Body of pancreas (tissue), 4 donors: ENCODE measurements at regions not wholly inside any gene's neighbourhood (a gene's known extent, or its start where the extent isn't known, plus 50 kb on each side); places are given as distances from the start of the nearest gene placed in this dataset.

Experiments used
- ATAC-seq: fragments of 150-250 bp; one replicate; pipeline ENCODE4 v1.9.1; 2016
- DNase-seq, 4 donors: peaks; one replicate each; pipeline ENCODE4 v3.0.0-alpha.2; 2019
- H3K27ac ChIP-seq, 4 donors: fragments of 200-600 bp; sonication (generic); 1 replicate in 3 of 4; 2 replicates in 1 of 4; pipeline versions ENCODE4 v1.5.1 to v1.6.1; 2016 to 2019; ENCODE audit warnings: mild to moderate bottlenecking in 1 of 4, mixed read lengths in 1 of 4, moderate library complexity in 1 of 4
- H3K27me3 ChIP-seq, 2 donors: fragments of 200-600 bp; sonication (generic); one replicate each; pipeline ENCODE4 v1.6.0; 2016; ENCODE audit warnings: mild to moderate bottlenecking in 1 of 2
- H3K36me3 ChIP-seq, 2 donors: fragments of 200-600 bp; sonication (generic); replicated peaks in 1 of 2; 2 replicates each; pipeline ENCODE4 v1.5.1; 2016; ENCODE audit warnings: low read depth in 2 of 2; ENCODE audit not compliant: insufficient read depth in 1 of 2
- H3K4me1 ChIP-seq: fragments of 200-600 bp; sonication (generic); one replicate; pipeline ENCODE4 v1.6.0; 2016
- H3K4me3 ChIP-seq, 2 donors: fragments of 200-600 bp; sonication (generic); 1 replicate in 1 of 2; 2 replicates in 1 of 2; pipeline ENCODE4 v1.5.1; 2016 to 2019
- H3K9me3 ChIP-seq, 3 donors: fragments of 200-600 bp; sonication (generic); 1 replicate in 2 of 3; 2 replicates in 1 of 3; pipeline ENCODE4 v1.5.1; 2016
- POLR2A ChIP-seq, 3 donors: fragments of 450-650 bp; IDR thresholded peaks; one replicate each; pipeline ENCODE4 v1.6.1; 2016; ENCODE audit warnings: antibody characterized with exemption in 3 of 3, mild to moderate bottlenecking in 2 of 3
- WGBS, 2 donors: methylation state at CpG; one replicate each; pipeline ENCODE4 v1.1.5; 2017; 5-methylcytosine and 5-hydroxymethylcytosine counted together
- intact Hi-C: fragments of 100-400 bp; cut with DNase I; formaldehyde crosslinking; loops from one replicate; pipeline ENCODE4 v1.15.1; 2023
- TF ChIP-seq, protein P1 (sequence below), 7 experiments: fragments of 450-650 bp in 4 of 7; fragments of 200-600 bp in 3 of 7; sonication (generic) in 3 of 7; IDR thresholded peaks; one replicate each; pipeline ENCODE4 v1.5.1; 2016 to 2019; ENCODE audit warnings: antibody characterized with exemption in 7 of 7

DNA sequence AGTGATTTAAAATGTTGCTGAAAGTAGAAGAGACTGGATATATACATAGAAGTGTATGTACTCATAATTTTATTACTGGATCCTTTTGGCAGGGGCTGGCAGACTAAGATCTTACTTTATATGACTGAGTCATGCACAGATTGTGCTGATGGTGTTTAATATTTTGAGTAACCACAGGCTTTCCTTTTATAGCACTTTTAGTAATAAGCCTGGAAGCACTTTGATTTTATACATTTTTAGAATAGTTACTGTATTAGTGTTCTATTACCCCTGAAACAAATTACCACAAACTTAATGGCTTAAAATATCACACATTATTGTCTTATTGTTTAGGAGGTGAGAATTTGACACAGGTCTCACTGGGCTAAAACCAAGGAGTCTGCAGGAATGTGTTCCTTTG, 113.4 kb upstream of the CDH8 start:
- intact Hi-C loops: no loop called here
- H3K4me3 ChIP-seq: no peak overlapping the region

DNA sequence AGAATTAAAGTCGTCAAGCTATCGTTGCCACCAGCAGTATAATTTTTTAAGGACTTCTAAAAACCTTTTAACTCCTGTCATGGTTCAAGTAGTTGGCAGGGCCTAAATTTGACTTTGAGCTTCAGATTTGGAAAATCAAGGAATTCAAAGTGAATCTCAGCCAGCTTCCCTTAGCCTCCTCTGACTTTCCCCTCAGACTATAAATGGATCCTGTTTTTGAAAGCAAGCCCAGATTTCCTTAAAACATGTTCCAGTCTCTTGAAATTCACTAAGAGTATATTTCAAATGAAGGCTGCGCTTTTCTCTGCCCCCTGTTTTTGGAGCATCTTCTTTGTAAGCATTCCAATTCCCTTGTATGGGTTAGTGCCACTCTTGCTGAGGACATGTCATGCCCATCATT, 101.8 kb upstream of the CDH8 start:
- H3K4me1 ChIP-seq: no peaks in the 10 kb centered on the region
- H3K36me3 ChIP-seq: no peaks in the 10 kb centered on the region
- WGBS, 2 donors: 57 to 79% methylated on average over 3 of the region's 3 CpGs
- no peak overlapping the region for H3K27ac ChIP-seq
- no peak for ATAC-seq
- no peak for TF ChIP-seq POLR2A (IDR thresholded peaks at IDR 0.05)
- TF ChIP-seq, protein P1, sequence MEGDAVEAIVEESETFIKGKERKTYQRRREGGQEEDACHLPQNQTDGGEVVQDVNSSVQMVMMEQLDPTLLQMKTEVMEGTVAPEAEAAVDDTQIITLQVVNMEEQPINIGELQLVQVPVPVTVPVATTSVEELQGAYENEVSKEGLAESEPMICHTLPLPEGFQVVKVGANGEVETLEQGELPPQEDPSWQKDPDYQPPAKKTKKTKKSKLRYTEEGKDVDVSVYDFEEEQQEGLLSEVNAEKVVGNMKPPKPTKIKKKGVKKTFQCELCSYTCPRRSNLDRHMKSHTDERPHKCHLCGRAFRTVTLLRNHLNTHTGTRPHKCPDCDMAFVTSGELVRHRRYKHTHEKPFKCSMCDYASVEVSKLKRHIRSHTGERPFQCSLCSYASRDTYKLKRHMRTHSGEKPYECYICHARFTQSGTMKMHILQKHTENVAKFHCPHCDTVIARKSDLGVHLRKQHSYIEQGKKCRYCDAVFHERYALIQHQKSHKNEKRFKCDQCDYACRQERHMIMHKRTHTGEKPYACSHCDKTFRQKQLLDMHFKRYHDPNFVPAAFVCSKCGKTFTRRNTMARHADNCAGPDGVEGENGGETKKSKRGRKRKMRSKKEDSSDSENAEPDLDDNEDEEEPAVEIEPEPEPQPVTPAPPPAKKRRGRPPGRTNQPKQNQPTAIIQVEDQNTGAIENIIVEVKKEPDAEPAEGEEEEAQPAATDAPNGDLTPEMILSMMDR (IDR thresholded peaks at IDR 0.05): no peak
- DNase-seq: no peak
- H3K27me3 ChIP-seq: no peaks in the 10 kb centered on the region
- H3K4me3 ChIP-seq: no peak overlapping the region
- no peaks in the 10 kb centered on the region for H3K9me3 ChIP-seq
- intact Hi-C loops: no loop called here

More for the DNA sequence above, 113.4 kb upstream of the CDH8 start:
- H3K9me3 ChIP-seq: no peaks in the 10 kb centered on the region
- no peaks in the 10 kb centered on the region for H3K4me1 ChIP-seq
- TF ChIP-seq, protein P1 (IDR thresholded peaks at IDR 0.05): no peak
- no peak for TF ChIP-seq POLR2A (IDR thresholded peaks at IDR 0.05)
- H3K27me3 ChIP-seq: no peaks in the 10 kb centered on the region
- H3K36me3 ChIP-seq: no peaks in the 10 kb centered on the region
- ATAC-seq (no peak), DNase-seq (no peak)
- no peak overlapping the region for H3K27ac ChIP-seq

DNA sequence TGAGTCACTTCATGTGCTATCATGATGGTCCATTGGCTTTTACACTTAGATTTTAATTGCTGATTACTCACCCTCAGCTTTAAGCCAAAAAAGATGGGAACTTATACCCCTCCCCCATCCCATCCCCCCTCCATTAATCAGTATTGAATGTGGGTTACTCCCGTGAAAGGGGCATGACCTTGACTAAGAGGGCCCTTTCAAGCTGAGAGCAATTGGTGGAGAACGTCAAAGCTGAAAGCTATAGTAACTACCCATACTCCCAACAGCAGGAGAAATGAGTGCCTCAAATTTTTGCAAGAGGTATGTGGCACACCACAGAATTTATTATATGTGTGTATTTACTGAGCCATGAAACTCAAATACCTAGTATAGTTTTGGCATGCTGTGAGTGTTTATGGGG, 99.7 kb upstream of the CDH8 start:
- Histone ChIP-seq H3K4me1 (no peaks in the 10 kb centered on the region), H3K27me3 (no peaks in the 10 kb centered on the region), H3K27ac (no peak overlapping the region), H3K9me3 (no peaks in the 10 kb centered on the region), H3K36me3 (no peaks in the 10 kb centered on the region), H3K4me3 (no peak overlapping the region)
- no peak for TF ChIP-seq POLR2A (IDR thresholded peaks at IDR 0.05)
- TF ChIP-seq, protein P1 (IDR thresholded peaks at IDR 0.05): no peak
- ATAC-seq (no peak), DNase-seq (no peak)
- 27 to 30% methylated on average over 2 of the region's 2 CpGs for WGBS, 2 donors
- intact Hi-C loops: no loop called here

DNA sequence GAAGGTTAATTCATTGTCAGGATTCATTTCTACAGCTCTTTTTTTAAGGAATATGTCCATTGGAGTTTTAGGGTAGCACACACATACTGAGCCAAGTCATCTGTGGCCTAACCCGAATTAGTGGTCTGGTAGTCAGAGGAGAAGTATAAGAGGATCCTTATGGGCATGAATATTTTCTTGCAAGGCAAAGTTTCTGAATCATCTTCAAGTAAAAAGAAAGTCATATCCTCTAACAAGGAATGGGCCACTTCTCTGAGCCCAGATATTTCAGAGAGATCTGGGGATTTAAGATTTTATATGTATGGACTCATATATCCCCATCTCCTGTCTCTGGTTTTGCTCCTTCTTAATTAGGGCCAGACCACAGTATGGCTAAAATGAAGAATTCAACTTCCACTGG, 99.2 kb upstream of the CDH8 start:
- 37 to 52% methylated on average over 1 of the region's 1 CpG for WGBS, 2 donors

DNA sequence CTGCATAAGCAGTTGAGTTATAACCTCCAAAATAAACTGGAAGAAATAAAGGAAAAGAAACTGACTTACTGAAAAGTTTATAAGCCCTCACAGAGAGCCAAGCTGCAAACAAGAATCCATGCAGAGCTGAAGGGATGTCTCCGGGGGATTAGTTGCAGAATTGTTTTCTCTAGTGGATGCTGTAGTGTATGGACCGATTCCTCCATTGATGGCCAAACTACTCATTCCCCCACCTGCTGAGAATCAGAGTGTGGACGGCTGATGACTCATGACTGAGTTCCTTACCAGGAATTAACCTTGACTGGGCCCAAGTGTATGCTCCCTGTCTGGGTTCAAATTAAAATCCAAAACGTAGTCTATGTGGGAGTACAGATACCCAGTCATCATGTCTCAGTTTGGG, 93.9 kb upstream of the CDH8 start:
- no peaks in the 10 kb centered on the region for H3K36me3 ChIP-seq
- intact Hi-C loops: no loop called here
- no peak overlapping the region for H3K4me3 ChIP-seq
- TF ChIP-seq, protein P1 (IDR thresholded peaks at IDR 0.05): no peak
- no peak for TF ChIP-seq POLR2A (IDR thresholded peaks at IDR 0.05)
- 32 to 50% methylated on average over 4 of the region's 4 CpGs for WGBS, 2 donors
- no peaks in the 10 kb centered on the region for H3K27me3 ChIP-seq
- ATAC-seq (no peak), DNase-seq (no peak)
- no peak overlapping the region for H3K27ac ChIP-seq
- no peaks in the 10 kb centered on the region for H3K9me3 ChIP-seq
- H3K4me1 ChIP-seq: no peaks in the 10 kb centered on the region

More for the DNA sequence above, 99.2 kb upstream of the CDH8 start:
- Histone ChIP-seq H3K27ac (no peak overlapping the region), H3K4me3 (no peak overlapping the region), H3K4me1 (no peaks in the 10 kb centered on the region), H3K9me3 (no peaks in the 10 kb centered on the region), H3K27me3 (no peaks in the 10 kb centered on the region), H3K36me3 (no peaks in the 10 kb centered on the region)
- DNase-seq (no peak), ATAC-seq (no peak)
- TF ChIP-seq, protein P1 (IDR thresholded peaks at IDR 0.05): no peak
- TF ChIP-seq POLR2A (IDR thresholded peaks at IDR 0.05): no peak
- intact Hi-C loops: no loop called here
